AML-193 (cell line): ENCODE measurements at regions not wholly inside any gene's neighbourhood (a gene's known extent, or its start where the extent isn't known, plus 50 kb on each side); places are given as distances from the start of the nearest gene placed in this dataset.

ENCODE experiments used
- DNase-seq, 2 experiments: peaks; one replicate each; lab custom pipeline; 2025; lab: John Stamatoyannopoulos, UW

DNA sequence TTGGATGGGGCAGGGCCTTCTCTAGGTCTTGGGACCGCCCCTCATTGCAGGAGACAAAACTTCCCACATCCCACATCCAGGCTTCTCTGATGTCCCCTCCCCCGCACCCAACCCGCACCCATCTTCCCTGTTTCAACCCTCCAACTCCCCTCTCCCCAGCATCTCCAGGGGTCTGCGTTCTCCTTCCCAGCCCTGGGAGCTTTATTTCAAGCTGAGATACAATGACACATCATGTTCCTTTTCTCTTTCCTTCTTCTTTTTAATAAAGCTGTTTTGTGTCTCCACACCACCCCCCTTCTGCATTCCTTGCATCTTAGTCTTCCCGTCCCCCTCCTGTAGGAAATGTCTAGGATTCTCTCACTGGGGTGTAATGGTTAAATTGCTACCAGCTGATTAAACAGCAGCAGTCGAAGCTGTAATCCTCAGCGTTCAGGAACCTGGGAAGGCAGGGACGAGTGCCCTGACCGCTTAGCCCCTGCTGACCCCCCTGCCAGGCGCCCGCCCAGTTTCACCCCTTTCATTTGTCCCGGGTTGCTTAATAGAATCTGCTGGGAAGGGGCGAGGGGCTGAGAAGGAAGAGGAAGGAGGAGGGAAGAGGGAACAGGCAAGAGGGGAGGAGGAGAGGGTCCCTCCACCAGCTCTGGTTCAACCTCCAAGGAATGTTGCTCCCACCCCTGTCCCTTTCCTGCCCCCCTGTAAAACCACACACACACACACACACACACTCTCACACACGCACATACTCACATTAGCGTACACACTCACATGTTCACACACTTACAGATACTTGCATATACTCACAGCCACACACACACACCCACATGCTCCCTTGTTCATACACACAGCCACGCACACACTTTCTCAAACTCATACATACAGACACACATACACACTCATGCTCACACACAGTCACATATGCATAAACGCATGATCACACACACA lies 104.5 kb upstream of the MED13L start:
- no peak for DNase-seq

DNA sequence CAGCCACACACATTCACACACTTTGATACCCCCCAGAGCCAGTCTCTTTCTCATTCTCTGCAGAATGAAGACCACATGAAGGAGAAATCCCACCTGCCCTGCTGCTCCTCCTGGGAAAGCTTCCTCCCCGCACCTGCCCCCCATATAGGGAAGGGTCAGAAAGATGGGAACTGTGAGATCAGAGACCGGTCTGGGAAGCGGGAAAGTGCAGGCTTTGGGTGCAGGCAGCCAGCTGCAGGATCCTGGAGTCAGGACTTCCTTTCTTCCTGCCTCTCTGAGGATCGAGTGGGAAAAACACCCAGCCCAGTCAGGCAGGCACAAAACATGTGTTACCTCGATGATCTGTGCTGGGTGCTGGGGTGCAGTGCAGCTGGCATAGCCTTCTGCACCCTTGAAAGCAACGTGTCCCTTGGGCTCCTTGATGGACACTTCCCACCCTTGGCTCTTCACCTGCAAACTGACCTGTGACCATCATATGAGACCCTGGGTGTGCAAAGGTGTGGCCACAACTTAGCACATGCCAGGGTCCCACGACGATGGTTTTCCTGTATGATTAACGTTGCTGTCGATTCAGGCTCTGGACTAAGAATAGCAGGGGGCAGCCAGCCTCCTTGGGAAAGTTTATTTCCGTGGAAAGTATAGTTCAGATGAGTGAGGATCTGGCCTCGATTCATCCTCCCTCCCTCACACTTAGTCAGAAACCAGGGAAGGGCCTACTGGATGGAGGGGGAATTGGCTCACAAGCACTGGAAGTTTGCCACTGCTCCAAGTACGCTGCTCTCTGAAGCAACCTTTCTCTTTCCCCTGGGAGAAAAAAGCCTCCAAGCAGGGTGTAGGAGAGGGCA lies 105.4 kb upstream of the MED13L start:
- no peak for DNase-seq

DNA sequence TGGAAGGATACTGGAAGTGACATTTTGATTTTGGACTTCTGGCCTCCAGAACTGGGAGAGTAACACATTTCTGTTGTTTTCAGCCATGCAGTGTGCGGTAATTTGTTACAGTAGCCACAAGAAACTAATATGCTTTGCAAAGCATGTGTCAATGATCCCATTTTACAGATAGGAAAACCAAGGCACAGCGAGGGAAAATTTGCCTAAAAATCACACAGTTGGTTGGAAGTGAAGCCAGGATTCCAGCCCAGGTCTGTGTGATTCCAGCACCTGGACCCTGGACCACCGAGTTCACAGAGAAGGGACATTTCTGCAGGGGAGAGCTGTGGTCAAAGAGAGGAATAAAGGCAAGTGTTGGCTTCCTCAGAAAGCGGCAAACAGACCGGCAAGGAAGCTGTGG lies 106.7 kb upstream of the MED13L start:
- DNase-seq: no peak

- peak; percentile 66 to 78 for DNase-seq
Measured at GRCh38 chr12:116384691-116385485, 107.4 kb upstream of the MED13L start.

- DNase-seq: peak in 1 of 2 experiments; percentile 11
Measured at GRCh38 chr12:116385486-116386217, 108.2 kb upstream of the MED13L start.

DNA sequence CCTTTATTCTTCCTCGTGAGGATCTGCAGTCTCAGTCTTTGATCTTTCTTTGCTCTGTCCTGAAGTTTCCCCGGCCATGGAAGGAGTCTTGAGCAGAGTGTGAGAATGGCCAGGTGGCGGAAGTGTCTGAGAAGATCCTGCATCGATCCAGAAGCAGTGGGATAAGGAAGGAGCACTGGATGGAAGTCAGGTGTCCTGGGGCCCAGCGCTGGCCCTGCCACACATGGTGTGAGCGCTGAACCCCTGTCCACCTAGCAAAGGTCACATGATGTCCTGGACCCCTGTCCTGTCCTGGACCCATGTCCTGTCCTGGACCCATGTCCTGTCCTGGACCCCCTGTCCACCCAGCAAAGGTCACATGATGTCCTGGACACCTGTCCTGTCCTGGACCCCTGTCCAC lies 111.8 kb upstream of the MED13L start:
- DNase-seq: no peak

- no peak for DNase-seq
Measured at GRCh38 chr12:116389990-116390389, 112.5 kb upstream of the MED13L start.

- DNase-seq: no peak
Measured at GRCh38 chr12:116390401-116391335, 113.2 kb upstream of the MED13L start.

DNA sequence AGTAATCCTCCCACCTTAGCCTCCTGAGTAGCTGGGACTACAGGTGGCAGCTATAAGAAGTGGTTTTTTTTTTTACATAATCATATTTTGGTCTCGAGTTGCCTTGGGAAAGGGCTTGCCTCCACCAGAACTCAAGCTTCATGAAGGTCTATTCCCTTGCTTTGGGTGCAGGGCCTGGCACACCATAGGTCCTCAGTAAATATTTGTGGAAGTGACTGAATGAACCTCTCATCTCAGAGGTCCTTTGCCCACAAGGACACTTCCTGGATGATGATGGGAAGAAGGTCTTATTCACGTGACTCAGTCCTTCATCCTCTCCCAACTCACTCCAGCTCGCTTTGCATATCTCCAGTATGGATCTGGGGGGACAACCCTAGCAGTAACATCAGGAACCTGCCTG lies 114.0 kb upstream of the MED13L start:
- DNase-seq: no peak

DNA sequence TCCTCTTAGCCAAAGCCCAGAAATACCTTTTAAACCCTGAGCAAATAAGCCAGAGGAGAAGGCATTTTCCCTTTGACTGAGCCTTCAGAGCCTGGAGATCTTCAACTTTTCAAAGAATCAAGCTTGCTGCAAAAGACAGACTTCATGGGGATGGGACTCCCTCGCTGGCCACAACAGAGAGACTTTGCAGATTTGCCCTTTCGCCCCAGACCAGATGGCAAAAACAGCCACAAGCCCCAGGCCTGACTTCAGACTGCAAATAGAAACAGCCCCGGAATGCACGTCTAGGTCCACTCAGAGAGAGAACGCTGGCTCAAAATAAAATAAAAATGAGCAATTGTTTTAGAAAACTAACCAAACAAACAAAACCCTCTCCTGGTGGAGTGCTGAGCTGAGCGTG lies 114.6 kb upstream of the MED13L start:
- DNase-seq: no peak

- DNase-seq: no peak
Measured at GRCh38 chr12:116393255-116393654, 115.8 kb upstream of the MED13L start.

GRCh38 chr12:116393859-116394650 lies 116.6 kb upstream of the MED13L start:
- DNase-seq: peak; percentile 68 to 78

DNA sequence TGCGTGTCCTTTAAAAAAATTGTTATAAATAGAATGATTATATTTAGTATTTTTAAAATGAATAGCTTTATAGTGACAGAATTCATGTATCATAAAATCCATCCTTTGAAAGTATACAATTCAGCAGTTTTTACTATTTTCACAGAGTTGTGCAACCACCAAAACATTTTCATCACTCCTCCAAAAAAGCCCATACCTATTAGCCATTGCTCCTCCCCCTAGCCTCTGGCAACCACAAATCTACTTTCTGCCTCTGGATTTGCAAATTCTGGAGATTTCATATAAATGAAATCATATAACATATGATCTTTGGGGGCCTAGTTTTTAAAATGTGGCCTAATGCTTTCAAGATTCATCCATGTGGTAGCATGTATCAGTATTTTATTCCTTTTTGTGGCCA lies 117.9 kb upstream of the MED13L start:
- DNase-seq: peak; percentile 22

DNA sequence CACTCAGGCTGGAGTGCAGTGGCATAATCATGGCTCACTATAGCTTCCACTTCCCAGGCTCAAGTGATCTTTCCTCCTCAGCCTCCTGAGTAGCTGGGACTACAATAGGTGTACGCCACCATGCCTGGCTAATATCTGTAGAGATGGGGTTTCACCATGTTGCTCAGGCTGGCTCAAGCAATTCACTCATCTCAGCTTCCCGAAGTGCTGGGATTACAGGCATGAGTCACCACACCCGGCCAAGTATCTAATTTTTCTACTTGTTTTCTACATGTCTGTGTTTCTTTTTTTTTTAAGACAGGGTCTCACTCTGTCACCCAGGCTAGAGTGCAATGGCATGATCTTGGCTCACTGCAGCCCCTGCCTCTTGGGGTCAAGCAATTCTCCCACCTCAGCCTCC lies 119.7 kb upstream of the MED13L start:
- DNase-seq: peak in 1 of 2 experiments; percentile 0

- no peak for DNase-seq
Measured at GRCh38 chr12:116398193-116398592, 120.7 kb upstream of the MED13L start.

- DNase-seq: no peak
Measured at GRCh38 chr12:116399055-116399454, 121.6 kb upstream of the MED13L start.

DNA sequence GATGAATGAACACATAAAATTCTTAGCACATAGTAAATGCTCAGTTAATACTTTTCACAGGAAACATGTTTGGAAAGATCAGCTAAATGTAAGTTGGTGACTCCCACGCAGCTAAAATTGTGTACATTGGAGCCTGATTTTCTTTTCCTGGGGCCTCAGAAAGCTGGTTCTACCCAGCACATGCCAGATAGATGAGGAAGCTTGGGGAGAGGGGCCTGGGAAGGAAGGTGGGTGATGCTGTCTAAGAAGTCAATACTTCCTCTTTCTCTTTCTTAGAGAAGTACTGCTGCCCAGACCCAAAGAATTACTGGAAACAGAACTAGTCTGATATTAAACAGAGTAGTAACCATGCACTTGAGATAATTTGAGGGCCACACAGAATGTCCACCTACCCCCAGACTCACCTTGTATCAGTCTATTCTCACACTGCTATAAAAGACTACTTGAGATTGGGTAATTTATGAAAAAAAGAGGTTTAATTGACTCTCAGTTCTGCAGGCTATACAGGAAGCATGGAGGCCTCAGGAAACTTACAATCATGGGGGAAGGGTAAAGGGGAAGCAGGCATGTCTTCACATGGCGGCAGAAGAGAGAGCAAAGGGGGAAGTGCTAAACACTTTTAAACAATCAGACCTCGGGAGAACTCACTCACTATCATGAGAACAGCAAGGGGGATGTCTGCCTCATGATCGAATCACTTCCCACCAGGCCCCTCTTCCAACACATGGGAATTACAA lies 123.3 kb upstream of the MED13L start:
- DNase-seq: peak; percentile 27 to 28

GRCh38 chr12:116401565-116401964 lies 124.1 kb upstream of the MED13L start:
- DNase-seq: no peak
